ENCODE measurements at regions not wholly inside any gene's neighbourhood (a gene's known extent, or its start where the extent isn't known, plus 50 kb on each side); places are given as distances from the start of the nearest gene placed in this dataset.

- TF ChIP-seq CTCF (IDR thresholded peaks at IDR 0.05): no peak
Measured at GRCh38 chr20:25135031-25135430, 53.1 kb upstream of the VSX1 start.

GRCh38 chr20:25136056-25136455 lies 54.1 kb upstream of the VSX1 start:
- ATAC-seq (ENCODE audit: low FRiP score): no peak
- DNase-seq (ENCODE audit: low spot score): no peak
- no peak for TF ChIP-seq CTCF (IDR thresholded peaks at IDR 0.05)

More at GRCh38 chr20:25135031-25135430, 53.1 kb upstream of the VSX1 start:
- ATAC-seq (ENCODE audit: low FRiP score) (no peak), DNase-seq (ENCODE audit: low spot score) (no peak)

- DNase-seq (ENCODE audit: low spot score) (no peak), ATAC-seq (ENCODE audit: low FRiP score) (peak; percentile 94)
- no peak for TF ChIP-seq CTCF (IDR thresholded peaks at IDR 0.05)
Measured at GRCh38 chr20:25136643-25137559, 55.0 kb upstream of the VSX1 start.

- DNase-seq (ENCODE audit: low spot score) (no peak), ATAC-seq (ENCODE audit: low FRiP score) (no peak)
- no peak for TF ChIP-seq CTCF (IDR thresholded peaks at IDR 0.05)
Measured at GRCh38 chr20:25139029-25139705, 56.3 kb upstream of the ENTPD6 start.

- DNase-seq (ENCODE audit: low spot score): no peak
- no peak for TF ChIP-seq CTCF (IDR thresholded peaks at IDR 0.05)
- ATAC-seq (ENCODE audit: low FRiP score): no peak
Measured at GRCh38 chr20:25140968-25141367, 54.5 kb upstream of the ENTPD6 start.

- no peak for ATAC-seq (ENCODE audit: low FRiP score)
Measured at GRCh38 chr20:25142435-25142834, 53.1 kb upstream of the ENTPD6 start.

More at GRCh38 chr20:25142435-25142834, 53.1 kb upstream of the ENTPD6 start:
- DNase-seq (ENCODE audit: low spot score): no peak
- TF ChIP-seq CTCF (IDR thresholded peaks at IDR 0.05): no peak
